Stimulated activated CD4-positive, alpha-beta T cell treated with anti-CD3 and anti-CD28 coated beads, Interleukin-15, amount 100 ng/mL, for 24 hours (primary cell): ENCODE measurements at regions not wholly inside any gene's neighbourhood (a gene's known extent, or its start where the extent isn't known, plus 50 kb on each side); places are given as distances from the start of the nearest gene placed in this dataset.
"Not testable (repeated sequence)": the region's sequence is repeated elsewhere in the genome, so short reads cannot be mapped to it uniquely, and the experiment has no call there.

ENCODE experiments used
- DNase-seq: peaks from one replicate; pipeline ENCODE4 v3.0.0-alpha.2; 2020

- peak; percentile 5 for DNase-seq
Measured at GRCh38 chr5:96529559-96529958, 96.5 kb upstream of the PCSK1 start.

GRCh38 chr5:96530901-96531300, 97.9 kb upstream of the PCSK1 start:
- DNase-seq, result no peak

- no peak for DNase-seq
Measured at GRCh38 chr5:96533371-96533770, 100.3 kb upstream of the PCSK1 start.

GRCh38 chr5:96537386-96537785, 104.3 kb upstream of the PCSK1 start:
- DNase-seq, result no peak

- DNase-seq, result no peak
Measured at GRCh38 chr5:96538808-96539250, 105.8 kb upstream of the PCSK1 start.

GRCh38 chr5:96546120-96546519, 113.1 kb upstream of the PCSK1 start:
- no peak for DNase-seq

GRCh38 chr5:96547486-96547885, 114.4 kb upstream of the PCSK1 start:
- DNase-seq, result no peak

GRCh38 chr5:96548905-96549304, 113.3 kb upstream of the CAST start:
- no peak for DNase-seq

- not testable (repeated sequence) for DNase-seq
Measured at GRCh38 chr5:96560857-96561256, 101.3 kb upstream of the CAST start.

- no peak for DNase-seq
Measured at GRCh38 chr5:96562614-96563013, 99.6 kb upstream of the CAST start.

GRCh38 chr5:96563816-96564215, 98.4 kb upstream of the CAST start:
- DNase-seq, result no peak

- DNase-seq, result no peak
Measured at GRCh38 chr5:96565582-96566265, 96.5 kb upstream of the CAST start.

- no peak for DNase-seq
Measured at GRCh38 chr5:96566833-96567587, 95.2 kb upstream of the CAST start.

- no peak for DNase-seq
Measured at GRCh38 chr5:96569332-96569731, 92.8 kb upstream of the CAST start.

- no peak for DNase-seq
Measured at GRCh38 chr5:96569770-96570169, 92.4 kb upstream of the CAST start.

- no peak for DNase-seq
Measured at GRCh38 chr5:96572864-96573512, 89.2 kb upstream of the CAST start.

GRCh38 chr5:96573513-96573894, 88.7 kb upstream of the CAST start:
- no peak for DNase-seq

GRCh38 chr5:96576876-96577275, 85.3 kb upstream of the CAST start:
- DNase-seq, result no peak

- DNase-seq, result no peak
Measured at GRCh38 chr5:96577909-96578308, 84.3 kb upstream of the CAST start.

- DNase-seq, result no peak
Measured at GRCh38 chr5:96579711-96580110, 82.5 kb upstream of the CAST start.

- no peak for DNase-seq
Measured at GRCh38 chr5:96582343-96582742, 79.8 kb upstream of the CAST start.

- DNase-seq, result no peak
Measured at GRCh38 chr5:96584712-96585111, 77.5 kb upstream of the CAST start.

GRCh38 chr5:96588539-96588938, 73.6 kb upstream of the CAST start:
- DNase-seq, result no peak

- DNase-seq, result no peak
Measured at GRCh38 chr5:96590796-96591195, 71.4 kb upstream of the CAST start.
